ENCODE measurements at regions not wholly inside any gene's neighbourhood (a gene's known extent, or its start where the extent isn't known, plus 50 kb on each side); places are given as distances from the start of the nearest gene placed in this dataset.
"Not testable (repeated sequence)": the region's sequence is repeated elsewhere in the genome, so short reads cannot be mapped to it uniquely, and the experiment has no call there.

DNA sequence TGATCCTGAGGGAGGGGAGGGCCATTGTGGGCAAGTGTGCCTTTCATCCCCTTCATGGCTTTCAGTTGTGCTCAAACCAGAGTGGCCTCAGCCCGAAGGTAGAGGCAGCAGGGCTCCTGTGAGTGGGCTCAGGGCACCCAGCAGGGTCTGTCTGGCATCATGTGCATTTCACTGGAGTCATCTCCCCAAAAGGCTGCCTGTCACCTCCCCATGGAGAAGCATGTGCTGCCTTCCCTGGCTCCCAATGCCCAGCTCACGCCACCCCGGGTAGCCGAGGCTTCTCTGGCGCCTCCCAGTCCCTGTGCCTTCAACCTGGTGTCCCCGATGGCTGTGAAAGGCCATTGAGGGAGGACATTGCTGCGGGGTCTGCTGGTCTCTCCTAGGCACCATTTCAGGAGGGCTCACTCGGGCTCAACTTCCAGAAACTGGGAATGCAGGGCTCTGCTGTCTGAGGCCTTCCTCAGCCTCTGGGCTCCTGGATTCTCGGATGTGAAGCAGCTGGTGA lies 213.9 kb downstream of the BANP start:
- FAIRE-seq = not testable (repeated sequence)

DNA sequence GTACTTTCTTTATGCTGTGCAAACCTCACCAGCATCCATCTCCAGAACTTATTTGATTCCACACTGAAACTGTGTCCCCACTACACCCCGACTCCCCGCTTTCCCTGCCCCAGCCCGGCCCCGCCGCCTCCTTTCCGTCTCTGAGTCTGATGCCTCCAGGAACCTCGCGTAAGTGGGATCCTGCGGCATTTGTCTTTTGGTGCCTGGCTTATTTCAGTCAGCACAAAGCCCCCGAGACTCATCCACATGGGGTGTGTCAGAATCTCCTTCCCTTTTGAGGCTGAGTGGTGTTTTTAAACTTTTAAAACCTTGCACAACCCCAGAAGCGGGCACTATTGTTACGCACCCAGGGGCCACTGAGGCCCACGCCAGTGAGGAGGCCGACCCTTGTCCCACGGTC lies 214.4 kb downstream of the BANP start:
- FAIRE-seq = not testable (repeated sequence)

GRCh38 chr16:88166209-88166773 lies 215.1 kb downstream of the BANP start:
- not testable (repeated sequence) for FAIRE-seq

GRCh38 chr16:88167798-88168556 lies 214.8 kb upstream of the ZNF469 start:
- FAIRE-seq = not testable (repeated sequence)

GRCh38 chr16:88168557-88168949 lies 214.2 kb upstream of the ZNF469 start:
- FAIRE-seq = not testable (repeated sequence)

- FAIRE-seq = not testable (repeated sequence)
These were observed 213.5 kb upstream of the ZNF469 start for GRCh38 chr16:88169136-88169830.

DNA sequence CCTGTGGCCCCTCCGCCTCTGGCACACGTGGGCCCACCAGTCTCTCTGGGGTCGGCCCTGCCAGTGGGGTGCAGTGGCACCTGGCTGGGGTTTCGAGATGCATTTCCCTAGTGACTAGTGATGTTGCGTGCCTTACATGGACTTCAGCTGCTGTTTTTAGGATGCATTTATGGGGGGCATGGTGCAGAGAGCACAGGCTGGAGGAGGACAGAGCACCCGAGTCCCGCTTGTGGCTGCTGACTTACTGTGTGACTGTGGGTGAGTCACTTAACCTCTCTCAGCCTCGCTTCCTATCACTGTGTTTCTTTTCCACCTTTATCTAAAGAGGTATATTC lies 213.0 kb upstream of the ZNF469 start:
- not testable (repeated sequence) for FAIRE-seq

- FAIRE-seq = no peak
These were observed 212.2 kb upstream of the ZNF469 start for GRCh38 chr16:88170528-88170991.

DNA sequence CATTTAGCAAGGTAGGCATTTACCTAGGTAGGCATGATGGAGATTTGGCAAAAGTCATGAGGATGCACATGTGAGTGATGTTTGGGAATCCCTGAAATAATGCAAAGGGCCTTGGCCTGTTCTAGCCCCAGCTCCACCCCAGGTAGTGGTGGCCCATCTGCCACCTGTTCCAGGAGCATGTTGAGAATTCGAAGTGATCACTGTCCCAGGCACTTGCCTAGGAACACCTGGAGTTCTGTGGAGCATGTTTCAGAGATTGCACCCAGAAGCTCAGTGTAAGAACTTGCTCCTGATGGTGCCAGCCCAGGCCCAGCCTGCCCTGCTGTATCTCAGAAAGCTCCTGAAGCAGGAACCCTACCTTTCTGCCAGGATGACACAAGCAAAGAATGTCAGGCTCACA lies 211.6 kb upstream of the ZNF469 start:
- FAIRE-seq = not testable (repeated sequence)

DNA sequence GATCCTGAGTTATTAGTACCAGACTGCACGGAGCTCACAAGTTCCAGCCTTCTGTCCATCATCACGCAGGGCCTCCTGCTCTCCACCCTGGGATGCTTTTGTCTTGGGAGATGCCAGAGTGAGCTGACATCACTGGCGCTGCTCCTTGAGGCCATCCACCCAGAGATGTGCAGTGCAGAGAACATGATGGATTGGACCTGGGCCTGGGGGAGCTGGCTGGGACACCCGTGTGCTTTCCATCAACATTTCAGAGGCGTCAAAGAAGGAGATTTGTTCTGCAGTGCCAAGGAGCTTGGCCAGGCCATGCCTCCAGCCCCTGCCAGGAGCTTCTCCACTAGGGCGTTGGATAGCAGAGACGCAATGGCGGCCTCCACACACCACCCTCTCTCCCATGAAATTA lies 206.6 kb upstream of the ZNF469 start:
- FAIRE-seq = not testable (repeated sequence)

- FAIRE-seq = not testable (repeated sequence)
These were observed 206.1 kb upstream of the ZNF469 start for GRCh38 chr16:88176591-88177180.

DNA sequence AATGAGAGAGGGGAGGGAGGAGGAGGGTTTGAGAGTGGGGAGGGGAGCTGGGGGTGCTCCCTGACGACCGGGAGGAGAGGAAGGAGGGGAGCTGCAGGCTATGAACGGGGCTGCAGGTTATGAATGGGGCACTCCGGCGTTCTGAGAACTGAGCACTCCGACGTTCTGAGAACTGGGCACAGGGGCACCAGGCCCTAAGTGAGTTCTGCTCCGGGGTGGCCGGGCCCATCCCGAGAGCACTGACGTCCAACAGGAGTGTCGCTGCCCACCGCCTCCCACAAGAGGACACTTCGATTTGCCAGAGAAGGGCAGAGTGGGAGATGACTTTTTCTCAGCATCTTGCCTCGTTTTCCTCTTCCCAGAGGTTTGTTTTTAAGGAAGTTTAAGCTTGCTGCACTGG lies 204.5 kb upstream of the ZNF469 start:
- not testable (repeated sequence) for FAIRE-seq

- FAIRE-seq = not testable (repeated sequence)
These were observed 203.9 kb upstream of the ZNF469 start for GRCh38 chr16:88178896-88179295.

- not testable (repeated sequence) for FAIRE-seq
These were observed 199.5 kb upstream of the ZNF469 start for GRCh38 chr16:88182967-88183881.

DNA sequence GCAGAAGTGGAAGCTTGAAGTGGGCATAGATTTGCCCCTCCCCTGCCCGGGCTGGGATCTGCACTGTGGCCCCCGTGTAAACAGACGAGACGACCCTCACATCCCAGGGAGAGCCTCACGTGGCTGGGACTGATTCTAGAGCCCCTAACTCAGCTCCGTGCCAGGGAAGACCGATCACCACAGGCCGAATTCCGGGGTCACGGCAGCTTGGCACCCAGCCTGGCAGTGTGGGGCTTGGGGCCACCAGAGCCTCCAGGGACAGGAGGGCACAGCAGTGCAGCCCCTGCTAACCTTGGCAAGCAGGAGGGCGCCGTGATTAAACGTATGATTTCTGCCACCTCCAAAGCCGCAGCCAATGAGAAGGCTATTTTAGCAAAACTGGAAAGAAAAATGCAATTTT lies 198.7 kb upstream of the ZNF469 start:
- FAIRE-seq = not testable (repeated sequence)

- not testable (repeated sequence) for FAIRE-seq
These were observed 198.0 kb upstream of the ZNF469 start for GRCh38 chr16:88184566-88185355.

DNA sequence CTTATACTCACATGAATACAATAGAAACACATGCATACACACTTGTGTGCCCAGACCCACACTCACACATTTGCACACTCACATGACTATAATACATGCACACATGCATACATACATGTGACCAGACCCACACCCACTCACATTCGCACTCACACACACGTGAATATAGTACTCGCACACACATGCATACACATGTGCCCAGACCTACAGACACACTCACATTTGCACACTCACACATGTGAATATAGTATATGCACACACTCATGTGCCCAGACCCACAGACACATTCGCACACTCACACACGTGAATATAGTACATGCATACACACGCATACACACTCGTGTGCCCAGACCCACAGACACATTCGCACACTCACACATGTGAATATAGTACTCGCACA lies 197.4 kb upstream of the ZNF469 start:
- FAIRE-seq = not testable (repeated sequence)

DNA sequence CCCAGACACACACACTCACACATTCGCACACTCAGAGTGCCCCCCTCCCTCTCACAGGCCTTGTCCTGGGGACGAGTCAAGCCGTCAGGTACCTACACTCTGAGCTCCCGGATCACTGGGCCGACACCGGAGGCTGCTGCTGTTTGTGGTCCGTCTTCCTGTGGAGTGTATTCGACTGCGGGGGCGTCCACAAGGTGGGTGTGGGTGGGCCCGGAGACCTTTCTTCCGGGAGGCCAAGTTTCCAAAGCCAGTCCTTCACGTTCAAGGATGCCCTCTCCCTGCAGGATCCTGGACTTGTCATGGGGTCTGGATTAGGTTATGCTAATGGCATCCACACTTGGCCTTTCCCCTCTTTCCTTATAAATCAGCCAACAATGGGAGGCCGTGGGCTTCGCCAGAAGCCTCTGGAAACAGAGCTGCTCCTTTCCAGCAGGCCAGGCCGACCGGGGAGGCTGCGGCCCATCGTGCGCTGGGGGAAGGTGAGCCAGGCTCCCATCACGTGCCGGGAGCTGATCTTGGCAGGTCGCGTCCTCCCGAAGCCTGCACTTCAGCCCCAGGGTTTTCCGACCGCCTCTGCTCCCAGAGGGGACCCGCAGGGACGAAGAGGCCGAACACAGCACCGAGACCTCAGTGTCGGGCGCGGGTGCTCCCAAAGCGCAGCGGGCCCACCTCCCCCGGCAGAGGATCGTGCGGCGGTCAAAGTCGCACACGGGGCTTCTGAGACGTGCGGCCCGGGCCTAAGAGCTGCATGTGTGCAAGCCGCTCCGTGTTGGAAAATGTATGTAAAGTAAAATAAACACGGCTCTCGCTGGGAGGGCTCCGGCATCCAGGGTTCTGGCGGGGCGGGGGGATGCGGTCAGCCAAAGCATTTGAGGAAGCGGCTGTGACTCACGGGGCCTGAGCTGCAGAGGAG lies 196.5 kb upstream of the ZNF469 start:
- FAIRE-seq = not testable (repeated sequence)

DNA sequence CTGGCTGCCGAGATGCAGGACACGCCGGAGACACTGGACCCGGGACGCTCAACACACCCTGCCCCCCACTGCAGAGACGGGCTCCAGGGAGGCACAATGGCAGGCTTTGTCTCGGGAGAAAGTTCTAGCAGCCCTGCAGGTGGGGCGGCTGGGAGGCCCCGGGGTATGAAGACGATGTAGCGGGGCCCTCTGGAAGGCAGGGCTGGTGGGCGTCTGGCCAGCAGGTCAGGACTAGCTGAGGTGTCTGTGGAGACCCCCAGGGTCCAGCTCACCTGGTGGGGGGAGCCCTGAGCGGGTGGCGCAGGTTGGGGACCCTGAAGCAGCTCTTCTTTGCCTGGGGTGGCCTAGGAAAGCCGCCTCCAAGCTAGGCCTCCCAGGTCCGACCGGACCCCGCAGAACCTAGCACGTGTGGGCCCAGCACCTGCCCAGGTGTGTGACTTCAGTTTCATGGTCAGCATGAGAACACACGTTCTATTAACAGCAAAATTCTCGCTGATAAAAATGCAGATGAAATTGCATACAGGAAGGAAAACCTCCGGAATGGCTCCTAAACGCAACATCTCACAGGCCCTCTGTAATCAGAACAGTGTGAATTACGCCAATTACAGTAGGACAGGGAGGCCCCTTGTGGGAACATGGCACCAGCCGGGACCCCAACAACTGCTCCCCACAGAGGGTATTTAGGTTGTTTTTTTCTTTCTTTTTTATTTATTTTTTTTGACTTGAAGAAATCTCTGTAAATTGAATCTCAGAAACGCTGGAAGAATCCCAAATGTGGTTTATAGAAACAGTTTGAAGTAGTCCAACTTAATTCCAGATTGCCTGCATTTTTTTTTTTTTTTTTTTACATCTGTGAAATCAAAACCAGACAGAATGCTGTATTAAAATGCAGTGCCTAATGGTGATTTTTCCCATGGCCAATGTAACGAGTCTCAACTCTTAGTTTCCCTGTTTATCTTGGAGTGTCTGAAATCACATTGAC lies 195.6 kb upstream of the ZNF469 start:
- not testable (repeated sequence) for FAIRE-seq
